ENCODE measurements at regions not wholly inside any gene's neighbourhood (a gene's known extent, or its start where the extent isn't known, plus 50 kb on each side); places are given as distances from the start of the nearest gene placed in this dataset.

- no peak for ATAC-seq
- H3K27ac ChIP-seq = no peak overlapping the region
- WGBS, 2 donors = 80 to 82% methylated on average over 5 of the region's 5 CpGs
- H3K4me3 ChIP-seq = no peak overlapping the region
- H3K27me3 ChIP-seq = no peaks in the 10 kb centered on the region
- H3K9me3 ChIP-seq = no peaks in the 10 kb centered on the region
- peaks cover 0 to 28% (median 7%) of the 10 kb centered on the region in 9 donors for H3K4me1 ChIP-seq
- H3K36me3 ChIP-seq = no peaks in the 10 kb centered on the region
- no peak for DNase-seq
- no peak for TF ChIP-seq CTCF (IDR thresholded peaks at IDR 0.05)
- intact Hi-C loops (cut with DNase I) = loop anchor here (2.0 to 10.0 kb wide), 18 partner anchors 111 to 1461 kb away; partner anchors contain the start of gene KLF6 (in 2 of the 10)
Observed at GRCh38 chr10:4655879-4656278, 170.1 kb upstream of the AKR1E2 start.

- ATAC-seq (no peak), DNase-seq (no peak)
- H3K4me1 ChIP-seq = peaks cover 0 to 32% (median 12%) of the 10 kb centered on the region in 9 donors
- no peak overlapping the region for H3K27ac ChIP-seq
- 77 to 93% methylated on average over 3 of the region's 3 CpGs for WGBS, 2 donors
- no peak for TF ChIP-seq CTCF (IDR thresholded peaks at IDR 0.05)
- no peak overlapping the region for H3K4me3 ChIP-seq
- H3K36me3 ChIP-seq = no peaks in the 10 kb centered on the region
- H3K27me3 ChIP-seq = no peaks in the 10 kb centered on the region
- intact Hi-C loops (cut with DNase I) = loop anchor here (5.0 to 10.0 kb wide), 17 partner anchors 112 to 1461 kb away; partner anchors contain the start of gene KLF6 (in 2 of the 10)
- H3K9me3 ChIP-seq = no peaks in the 10 kb centered on the region
Observed at GRCh38 chr10:4655406-4655805, 170.6 kb upstream of the AKR1E2 start.

GRCh38 chr10:4654496-4654895 lies 171.5 kb upstream of the AKR1E2 start:
- ATAC-seq = no peak
- TF ChIP-seq CTCF (IDR thresholded peaks at IDR 0.05) = no peak
- H3K4me1 ChIP-seq = peaks cover 0 to 41% (median 21%) of the 10 kb centered on the region in 9 donors

GRCh38 chr10:4653160-4653559 lies 172.8 kb upstream of the AKR1E2 start:
- no peak for ATAC-seq
- Histone ChIP-seq H3K36me3 (no peaks in the 10 kb centered on the region), H3K27ac (no peak overlapping the region), H3K4me3 (no peak overlapping the region), H3K9me3 (no peaks in the 10 kb centered on the region), H3K4me1 (peaks cover 0 to 44% (median 29%) of the 10 kb centered on the region in 9 donors), H3K27me3 (no peaks in the 10 kb centered on the region)
- intact Hi-C loops (cut with DNase I) = loop anchor here in 7 of 10 donors (5.0 to 10.0 kb wide), 10 partner anchors 138 to 1458 kb away; partner anchors contain the start of gene KLF6 (in 2 of the 7)
- no peak for DNase-seq
- 94% methylated on average over 8 of the region's 8 CpGs for WGBS, 2 donors
- TF ChIP-seq CTCF (IDR thresholded peaks at IDR 0.05) = no peak

More at GRCh38 chr10:4654496-4654895, 171.5 kb upstream of the AKR1E2 start:
- H3K4me3 ChIP-seq = no peak overlapping the region
- no peak for DNase-seq
- H3K27me3 ChIP-seq = no peaks in the 10 kb centered on the region
- 97 to 100% methylated on average over 2 of the region's 2 CpGs for WGBS, 2 donors
- no peaks in the 10 kb centered on the region for H3K9me3 ChIP-seq
- intact Hi-C loops (cut with DNase I) = loop anchor here in 7 of 10 donors (5.0 to 10.0 kb wide), 10 partner anchors 140 to 1460 kb away; partner anchors contain the start of gene KLF6 (in 2 of the 7)
- H3K27ac ChIP-seq = no peak overlapping the region
- no peaks in the 10 kb centered on the region for H3K36me3 ChIP-seq
